Peyer's patch (tissue), 4 donors: ENCODE measurements at regions not wholly inside any gene's neighbourhood (a gene's known extent, or its start where the extent isn't known, plus 50 kb on each side); places are given as distances from the start of the nearest gene placed in this dataset.

Experiments
- CTCF ChIP-seq, 6 experiments: fragments of 450-650 bp in 4 of 6; fragments of 200-600 bp in 2 of 6; sonication (generic) in 1 of 6; IDR thresholded peaks; one replicate each; pipeline ENCODE4 v1.5.1; 2017 to 2019; ENCODE audit warnings: antibody characterized with exemption in 6 of 6, mild to moderate bottlenecking in 3 of 6, moderate library complexity in 1 of 6
- POLR2A ChIP-seq, 2 donors: fragments of 450-650 bp; IDR thresholded peaks; one replicate each; pipeline ENCODE4 v1.5.1; 2017; ENCODE audit warnings: antibody characterized with exemption in 2 of 2, mild to moderate bottlenecking in 2 of 2, moderate library complexity in 2 of 2

- TF ChIP-seq CTCF (IDR thresholded peaks at IDR 0.05) (no peak), POLR2A (IDR thresholded peaks at IDR 0.05) (no peak)
Observed at GRCh38 chr3:195015021-195015420, 255.9 kb downstream of the XXYLT1 start.
